SK-N-SH (cell line): ENCODE measurements at regions not wholly inside any gene's neighbourhood (a gene's known extent, or its start where the extent isn't known, plus 50 kb on each side); places are given as distances from the start of the nearest gene placed in this dataset.

Experiments
- CTCF ChIA-PET: fragments of 300-600, 350-600 bp; formaldehyde crosslinking; extraction: SDS; loops from one replicate; lab custom pipeline; 2021; lab: Yijun Ruan, JAX
- POLR2A ChIA-PET: fragments of 350-600 bp; sonication (Branson Sonifier 250); formaldehyde crosslinking; extraction: SDS; loops from one replicate; lab custom pipeline; 2020; ENCODE audit warnings: antibody characterized with exemption, inconsistent platforms; lab: Yijun Ruan, JAX
- DNase-seq: peaks from one replicate; pipeline ENCODE4 v3.0.0; 2012
- H2AFZ ChIP-seq: fragments of 200-600 bp; sonication (generic); 2 replicates; pipeline ENCODE4 v1.8.1; 2016; ENCODE audit warnings: antibody characterized with exemption, mild to moderate bottlenecking, low read depth
- H3F3A ChIP-seq: fragments of 200-600 bp; sonication (generic); replicated peaks from 2 replicates; pipeline ENCODE3; 2016; ENCODE audit warnings: antibody characterized with exemption, mild to moderate bottlenecking; ENCODE audit not compliant: insufficient read depth
- H3K27ac ChIP-seq, 2 experiments: fragments of 200-500 bp in 1 of 2; fragments of 200-600 bp in 1 of 2; sonication (Bioruptor generic) in 1 of 2; sonication (generic), shearing (Covaris generic) in 1 of 2; 2 replicates each; pipeline versions ENCODE4 v1.5.1 to v1.6.1; 2014 to 2016; ENCODE audit warnings: low read depth in 2 of 2, inconsistent platforms in 1 of 2, low read length in 1 of 2, mild to moderate bottlenecking in 1 of 2, mixed read lengths in 1 of 2
- H3K27me3 ChIP-seq: fragments of 200-600 bp; sonication (generic), shearing (Covaris generic); 2 replicates; pipeline ENCODE4 v1.6.1; 2016; ENCODE audit warnings: mixed run types; ENCODE audit not compliant: insufficient read depth
- H3K36me3 ChIP-seq, 2 experiments: fragments of 200-500 bp in 1 of 2; fragments of 200-600 bp in 1 of 2; sonication (Bioruptor generic) in 1 of 2; sonication (generic) in 1 of 2; replicated peaks in 1 of 2; 2 replicates each; pipeline versions ENCODE3 to v1.5.1; 2014 to 2016; ENCODE audit warnings: low read length in 1 of 2, mild to moderate bottlenecking in 1 of 2; ENCODE audit not compliant: insufficient read depth in 2 of 2, control insufficient read depth in 1 of 2
- H3K4me1 ChIP-seq, 2 experiments: fragments of 200-500 bp in 1 of 2; fragments of 200-600 bp in 1 of 2; sonication (Bioruptor generic) in 1 of 2; sonication (generic), shearing (Covaris generic) in 1 of 2; 2 replicates each; pipeline versions ENCODE4 v1.5.1 to v1.6.1; 2014 to 2016; ENCODE audit warnings: low read depth in 1 of 2, low read length in 1 of 2, mixed run types in 1 of 2; ENCODE audit not compliant: insufficient read depth in 2 of 2, control insufficient read depth in 1 of 2
- H3K4me2 ChIP-seq: fragments of 200-600 bp; sonication (generic), shearing (Covaris generic); 2 replicates; pipeline ENCODE4 v1.6.1; 2017; ENCODE audit warnings: mixed run types
- H3K4me3 ChIP-seq, 2 experiments: fragments of 200-500 bp in 1 of 2; fragments of 200-600 bp in 1 of 2; sonication (Bioruptor generic) in 1 of 2; sonication (generic), shearing (Covaris generic) in 1 of 2; 2 replicates each; pipeline versions ENCODE4 v1.5.1 to v1.8.1; 2014 to 2016; ENCODE audit warnings: low read depth in 2 of 2, inconsistent platforms in 1 of 2, low read length in 1 of 2, mild to moderate bottlenecking in 1 of 2, mixed read lengths in 1 of 2, moderate library complexity in 1 of 2
- H3K79me2 ChIP-seq: fragments of 200-600 bp; sonication (generic); 2 replicates; pipeline ENCODE4 v1.8.1; 2017; ENCODE audit warnings: mild to moderate bottlenecking; ENCODE audit not compliant: insufficient read depth
- H3K9ac ChIP-seq: fragments of 200-600 bp; sonication (generic); 2 replicates; pipeline ENCODE4 v1.6.1; 2017; ENCODE audit warnings: mixed run types
- H3K9me2 ChIP-seq: fragments of 200-600 bp; sonication (generic); 2 replicates; pipeline ENCODE4 v1.6.1; 2017; ENCODE audit warnings: mixed run types
- H3K9me3 ChIP-seq: fragments of 200-600 bp; sonication (generic); 2 replicates; pipeline ENCODE4 v1.6.1; 2017; ENCODE audit warnings: mixed run types, mild to moderate bottlenecking, moderate library complexity
- H4K20me1 ChIP-seq: fragments of 200-600 bp; sonication (generic); 2 replicates; pipeline ENCODE4 v1.6.1; 2017; ENCODE audit warnings: mild to moderate bottlenecking, mixed run types; ENCODE audit not compliant: insufficient read depth
- CHD2 ChIP-seq: fragments of 150-350 bp; IDR thresholded peaks from 2 replicates; pipeline ENCODE4 v1.6.1; 2018; ENCODE audit warnings: low read length; ENCODE audit not compliant: partially characterized antibody
- ELF1 ChIP-seq: IDR thresholded peaks from 2 replicates; pipeline ENCODE4 v1.4.0; 2012
- EP300 ChIP-seq, 2 experiments: IDR thresholded peaks; 2 replicates each; pipeline versions ENCODE4 v1.4.0 to v1.6.1; 2012; ENCODE audit warnings: borderline replicate concordance in 1 of 2, low read depth in 1 of 2, low read length in 1 of 2
- EZH2phosphoT487 ChIP-seq: fragments of 200-600 bp; sonication (generic); IDR thresholded peaks from 2 replicates; pipeline ENCODE4 v1.6.1; 2017; ENCODE audit warnings: low read depth, mixed run types, mild to moderate bottlenecking, antibody characterized with exemption, moderate library complexity, borderline replicate concordance
- FOXJ3 ChIP-seq: sonication (generic); formaldehyde crosslinking; IDR thresholded peaks from 2 replicates; pipeline ENCODE4 v1.5.1; 2020; ENCODE audit warnings: mild to moderate bottlenecking, missing genetic modification reagents
- FOXM1 ChIP-seq: IDR thresholded peaks from 2 replicates; pipeline ENCODE4 v1.4.0; 2012; ENCODE audit warnings: low read depth, mild to moderate bottlenecking
- JUND ChIP-seq: IDR thresholded peaks from 2 replicates; pipeline ENCODE4 v1.4.0; 2012
- POLR2AphosphoS5 ChIP-seq: IDR thresholded peaks from 2 replicates; pipeline ENCODE4 v1.6.1; 2012; ENCODE audit warnings: low read depth, low read length
- RAD21 ChIP-seq: IDR thresholded peaks from 2 replicates; pipeline ENCODE4 v1.6.1; 2012; ENCODE audit warnings: mild to moderate bottlenecking, low read length
- RCOR1 ChIP-seq: fragments of 150-350 bp; IDR thresholded peaks from 2 replicates; pipeline ENCODE4 v1.6.1; 2017; ENCODE audit warnings: antibody characterized with exemption, low read length
- SMC3 ChIP-seq: IDR thresholded peaks from 2 replicates; pipeline ENCODE4 v1.6.1; 2012; ENCODE audit warnings: low read depth, low read length, improper control_type of control experiment
- TAF1 ChIP-seq: IDR thresholded peaks from 2 replicates; pipeline ENCODE4 v1.6.1; 2012; ENCODE audit warnings: low read depth, mild to moderate bottlenecking, low read length, moderate library complexity, borderline replicate concordance
- YY1 ChIP-seq: IDR thresholded peaks from 2 replicates; pipeline ENCODE4 v1.4.0; 2012; ENCODE audit warnings: low read depth, mild to moderate bottlenecking
- WGBS: methylation state at CpG from one replicate; pipeline ENCODE4 v1.1.6; 2017; ENCODE audit warnings: low lambda C conversion rate; 5-methylcytosine and 5-hydroxymethylcytosine counted together
- TF ChIP-seq, protein P1 (sequence below): fragments of 200-600 bp; sonication (generic); IDR thresholded peaks from 2 replicates; pipeline ENCODE4 v1.6.1; 2017; ENCODE audit warnings: antibody characterized with exemption, mild to moderate bottlenecking, moderate library complexity
- TF ChIP-seq, protein P2 (sequence below): IDR thresholded peaks from 2 replicates; pipeline ENCODE4 v1.6.1; 2012; ENCODE audit warnings: mild to moderate bottlenecking, low read depth, low read length, moderate library complexity
- TF ChIP-seq, protein P3 (sequence below): IDR thresholded peaks from 2 replicates; pipeline ENCODE4 v1.4.0; 2012; ENCODE audit warnings: low read depth
- TF ChIP-seq, protein P4 (sequence below): IDR thresholded peaks from 2 replicates; pipeline ENCODE4 v1.4.0; 2012; ENCODE audit warnings: low read depth, borderline replicate concordance
- TF ChIP-seq, protein P5 (sequence below): IDR thresholded peaks from 2 replicates; pipeline ENCODE4 v1.4.0; 2012; ENCODE audit warnings: low read depth, borderline replicate concordance

DNA sequence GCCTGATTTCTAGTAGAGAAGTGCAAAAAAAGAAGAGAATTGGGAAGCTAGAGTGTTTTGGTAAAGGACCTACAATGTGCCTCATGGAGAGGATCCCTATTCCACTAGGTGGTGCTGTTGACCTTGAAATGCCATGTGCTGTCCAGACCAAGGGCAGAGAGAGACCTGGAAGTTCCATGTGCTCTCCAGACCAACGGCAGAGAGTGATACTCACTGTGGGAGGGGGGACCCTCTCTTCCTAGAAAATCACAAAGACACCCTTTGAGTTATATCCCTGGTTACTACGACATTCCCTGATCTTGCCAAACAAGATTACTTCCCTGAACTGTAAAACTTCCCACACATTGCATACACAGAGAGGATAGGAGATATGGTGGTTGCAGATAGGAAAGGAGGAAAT, 212.7 kb upstream of the ZNF804B start:
- TF ChIP-seq SMC3: peak; percentile 30; the same call in 1 of the 2 replicates
- no peak for TF ChIP-seq TAF1
- peak; percentile 74 for TF ChIP-seq RAD21
- TF ChIP-seq, protein P1, sequence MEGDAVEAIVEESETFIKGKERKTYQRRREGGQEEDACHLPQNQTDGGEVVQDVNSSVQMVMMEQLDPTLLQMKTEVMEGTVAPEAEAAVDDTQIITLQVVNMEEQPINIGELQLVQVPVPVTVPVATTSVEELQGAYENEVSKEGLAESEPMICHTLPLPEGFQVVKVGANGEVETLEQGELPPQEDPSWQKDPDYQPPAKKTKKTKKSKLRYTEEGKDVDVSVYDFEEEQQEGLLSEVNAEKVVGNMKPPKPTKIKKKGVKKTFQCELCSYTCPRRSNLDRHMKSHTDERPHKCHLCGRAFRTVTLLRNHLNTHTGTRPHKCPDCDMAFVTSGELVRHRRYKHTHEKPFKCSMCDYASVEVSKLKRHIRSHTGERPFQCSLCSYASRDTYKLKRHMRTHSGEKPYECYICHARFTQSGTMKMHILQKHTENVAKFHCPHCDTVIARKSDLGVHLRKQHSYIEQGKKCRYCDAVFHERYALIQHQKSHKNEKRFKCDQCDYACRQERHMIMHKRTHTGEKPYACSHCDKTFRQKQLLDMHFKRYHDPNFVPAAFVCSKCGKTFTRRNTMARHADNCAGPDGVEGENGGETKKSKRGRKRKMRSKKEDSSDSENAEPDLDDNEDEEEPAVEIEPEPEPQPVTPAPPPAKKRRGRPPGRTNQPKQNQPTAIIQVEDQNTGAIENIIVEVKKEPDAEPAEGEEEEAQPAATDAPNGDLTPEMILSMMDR: peak; percentile 63
- H3K36me3 ChIP-seq: no peaks in the 10 kb centered on the region
- H3K4me1 ChIP-seq: no peaks in the 10 kb centered on the region
- no peak overlapping the region for H3K9ac ChIP-seq
- H4K20me1 ChIP-seq: no peaks in the 10 kb centered on the region
- H3K4me2 ChIP-seq: no peak overlapping the region
- no peaks in the 10 kb centered on the region for H3K27me3 ChIP-seq
- POLR2A ChIA-PET: no interaction called here
- no peaks in the 10 kb centered on the region for H3K79me2 ChIP-seq
- peak overlapping the region in 1 of 2 experiments; percentile 39; a peak in 1 of 4 replicates for H3K4me3 ChIP-seq
- CTCF ChIA-PET: interaction anchor here (0.6 to 1.9 kb wide), 5 partner anchors 74 to 1076 kb away, joined by 3 to 7 read pairs (median 3); no protein-coding TSS in a partner anchor
- no peaks in the 10 kb centered on the region for H3K9me2 ChIP-seq
- WGBS: 19% methylated on average over 2 of the region's 2 CpGs
- peak; percentile 14 for DNase-seq
- H3K9me3 ChIP-seq: no peaks in the 10 kb centered on the region
- H3F3A ChIP-seq: no peaks in the 10 kb centered on the region
- H3K27ac ChIP-seq: no peak overlapping the region
- H2AFZ ChIP-seq: no peak overlapping the region

DNA sequence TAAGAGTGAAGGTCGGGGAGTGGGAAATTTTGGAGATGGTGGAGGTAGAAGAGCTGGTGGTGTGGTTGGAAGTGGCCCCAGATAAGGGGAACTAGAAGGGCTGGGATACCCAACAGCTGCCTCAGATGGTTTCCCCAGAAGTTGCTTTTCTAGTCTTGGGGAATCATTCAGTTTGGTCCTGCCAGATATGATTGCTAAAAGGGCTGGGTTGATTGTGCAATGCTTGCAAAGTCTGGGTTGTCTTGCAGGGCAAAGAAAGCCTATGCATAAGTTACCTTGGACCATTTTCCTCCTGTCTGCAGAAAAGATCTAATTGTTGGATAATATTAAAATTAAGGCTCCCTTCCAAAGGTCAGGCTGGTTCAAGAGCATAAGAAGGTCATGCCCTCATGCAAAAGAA, 213.8 kb upstream of the ZNF804B start:
- DNase-seq: no peak
- no peaks in the 10 kb centered on the region for H3K9me2 ChIP-seq
- WGBS: 4% methylated on average over 1 of the region's 1 CpG
- ChIA-PET POLR2A (no interaction called here), CTCF (interaction anchor here (1.0 to 1.8 kb wide), 2 partner anchors 201 to 302 kb away, joined by 3 to 6 read pairs; no protein-coding TSS in a partner anchor)
- no peaks in the 10 kb centered on the region for H3K36me3 ChIP-seq
- H3K4me1 ChIP-seq: no peaks in the 10 kb centered on the region
- no peaks in the 10 kb centered on the region for H4K20me1 ChIP-seq
- H3K79me2 ChIP-seq: no peaks in the 10 kb centered on the region
- no peak overlapping the region for H2AFZ ChIP-seq
- no peaks in the 10 kb centered on the region for H3F3A ChIP-seq
- H3K27me3 ChIP-seq: no peaks in the 10 kb centered on the region
- no peak overlapping the region for H3K9ac ChIP-seq
- H3K27ac ChIP-seq: no peak overlapping the region
- no peaks in the 10 kb centered on the region for H3K9me3 ChIP-seq
- no peak overlapping the region for H3K4me3 ChIP-seq
- H3K4me2 ChIP-seq: no peak overlapping the region
- TF ChIP-seq JUND (no peak), CHD2 (no peak), EP300 (IDR thresholded peaks at IDR 0.05; ENCODE audit: borderline replicate concordance in 1 of 2, low read depth in 1 of 2, low read length in 1 of 2) (no peak), FOXJ3 (CRISPR knock-in tag) (no peak), POLR2AphosphoS5 (no peak), RCOR1 (no peak), ELF1 (no peak), YY1 (no peak), EZH2phosphoT487 (no peak), TAF1 (no peak), FOXM1 (no peak), RAD21 (no peak)
- TF ChIP-seq, protein P2, sequence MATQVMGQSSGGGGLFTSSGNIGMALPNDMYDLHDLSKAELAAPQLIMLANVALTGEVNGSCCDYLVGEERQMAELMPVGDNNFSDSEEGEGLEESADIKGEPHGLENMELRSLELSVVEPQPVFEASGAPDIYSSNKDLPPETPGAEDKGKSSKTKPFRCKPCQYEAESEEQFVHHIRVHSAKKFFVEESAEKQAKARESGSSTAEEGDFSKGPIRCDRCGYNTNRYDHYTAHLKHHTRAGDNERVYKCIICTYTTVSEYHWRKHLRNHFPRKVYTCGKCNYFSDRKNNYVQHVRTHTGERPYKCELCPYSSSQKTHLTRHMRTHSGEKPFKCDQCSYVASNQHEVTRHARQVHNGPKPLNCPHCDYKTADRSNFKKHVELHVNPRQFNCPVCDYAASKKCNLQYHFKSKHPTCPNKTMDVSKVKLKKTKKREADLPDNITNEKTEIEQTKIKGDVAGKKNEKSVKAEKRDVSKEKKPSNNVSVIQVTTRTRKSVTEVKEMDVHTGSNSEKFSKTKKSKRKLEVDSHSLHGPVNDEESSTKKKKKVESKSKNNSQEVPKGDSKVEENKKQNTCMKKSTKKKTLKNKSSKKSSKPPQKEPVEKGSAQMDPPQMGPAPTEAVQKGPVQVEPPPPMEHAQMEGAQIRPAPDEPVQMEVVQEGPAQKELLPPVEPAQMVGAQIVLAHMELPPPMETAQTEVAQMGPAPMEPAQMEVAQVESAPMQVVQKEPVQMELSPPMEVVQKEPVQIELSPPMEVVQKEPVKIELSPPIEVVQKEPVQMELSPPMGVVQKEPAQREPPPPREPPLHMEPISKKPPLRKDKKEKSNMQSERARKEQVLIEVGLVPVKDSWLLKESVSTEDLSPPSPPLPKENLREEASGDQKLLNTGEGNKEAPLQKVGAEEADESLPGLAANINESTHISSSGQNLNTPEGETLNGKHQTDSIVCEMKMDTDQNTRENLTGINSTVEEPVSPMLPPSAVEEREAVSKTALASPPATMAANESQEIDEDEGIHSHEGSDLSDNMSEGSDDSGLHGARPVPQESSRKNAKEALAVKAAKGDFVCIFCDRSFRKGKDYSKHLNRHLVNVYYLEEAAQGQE: no peak
- TF ChIP-seq, protein P3, sequence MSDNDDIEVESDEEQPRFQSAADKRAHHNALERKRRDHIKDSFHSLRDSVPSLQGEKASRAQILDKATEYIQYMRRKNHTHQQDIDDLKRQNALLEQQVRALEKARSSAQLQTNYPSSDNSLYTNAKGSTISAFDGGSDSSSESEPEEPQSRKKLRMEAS: no peak
- TF ChIP-seq, protein P4, sequence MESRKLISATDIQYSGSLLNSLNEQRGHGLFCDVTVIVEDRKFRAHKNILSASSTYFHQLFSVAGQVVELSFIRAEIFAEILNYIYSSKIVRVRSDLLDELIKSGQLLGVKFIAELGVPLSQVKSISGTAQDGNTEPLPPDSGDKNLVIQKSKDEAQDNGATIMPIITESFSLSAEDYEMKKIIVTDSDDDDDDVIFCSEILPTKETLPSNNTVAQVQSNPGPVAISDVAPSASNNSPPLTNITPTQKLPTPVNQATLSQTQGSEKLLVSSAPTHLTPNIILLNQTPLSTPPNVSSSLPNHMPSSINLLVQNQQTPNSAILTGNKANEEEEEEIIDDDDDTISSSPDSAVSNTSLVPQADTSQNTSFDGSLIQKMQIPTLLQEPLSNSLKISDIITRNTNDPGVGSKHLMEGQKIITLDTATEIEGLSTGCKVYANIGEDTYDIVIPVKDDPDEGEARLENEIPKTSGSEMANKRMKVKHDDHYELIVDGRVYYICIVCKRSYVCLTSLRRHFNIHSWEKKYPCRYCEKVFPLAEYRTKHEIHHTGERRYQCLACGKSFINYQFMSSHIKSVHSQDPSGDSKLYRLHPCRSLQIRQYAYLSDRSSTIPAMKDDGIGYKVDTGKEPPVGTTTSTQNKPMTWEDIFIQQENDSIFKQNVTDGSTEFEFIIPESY: no peak
- TF ChIP-seq, protein P5, sequence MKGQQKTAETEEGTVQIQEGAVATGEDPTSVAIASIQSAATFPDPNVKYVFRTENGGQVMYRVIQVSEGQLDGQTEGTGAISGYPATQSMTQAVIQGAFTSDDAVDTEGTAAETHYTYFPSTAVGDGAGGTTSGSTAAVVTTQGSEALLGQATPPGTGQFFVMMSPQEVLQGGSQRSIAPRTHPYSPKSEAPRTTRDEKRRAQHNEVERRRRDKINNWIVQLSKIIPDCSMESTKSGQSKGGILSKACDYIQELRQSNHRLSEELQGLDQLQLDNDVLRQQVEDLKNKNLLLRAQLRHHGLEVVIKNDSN: no peak
